NK-92 treated with Interleukin-12 subunit alpha and Interleukin-12 subunit beta, amount 100 ng/mL, for 24 hours (cell line): ENCODE measurements at regions not wholly inside any gene's neighbourhood (a gene's known extent, or its start where the extent isn't known, plus 50 kb on each side); places are given as distances from the start of the nearest gene placed in this dataset.
"Not testable (repeated sequence)": the region's sequence is repeated elsewhere in the genome, so short reads cannot be mapped to it uniquely, and the experiment has no call there.

Experiments
- DNase-seq: peaks from one replicate; lab custom pipeline; 2025; lab: John Stamatoyannopoulos, UW

DNA sequence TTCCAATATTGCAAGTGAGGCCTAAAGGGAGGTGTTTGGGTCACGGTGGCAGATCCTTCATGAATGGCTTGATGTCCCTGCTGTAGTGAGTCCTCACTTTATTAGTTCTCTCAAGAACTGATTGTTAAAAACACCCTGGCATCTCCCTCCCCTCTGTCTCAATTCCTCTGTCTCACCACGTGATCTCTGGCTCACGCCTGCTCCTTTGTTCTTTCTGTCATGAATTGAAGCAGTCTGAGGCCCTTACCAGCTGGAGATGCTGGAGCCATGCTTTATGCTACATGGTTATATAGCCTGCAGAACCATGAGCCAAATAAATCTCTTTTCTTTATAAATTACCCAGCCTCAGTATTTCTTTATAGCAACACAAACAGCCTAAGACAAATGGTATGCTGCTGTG lies 980.7 kb upstream of the GRIA3 start:
- no peak for DNase-seq

DNA sequence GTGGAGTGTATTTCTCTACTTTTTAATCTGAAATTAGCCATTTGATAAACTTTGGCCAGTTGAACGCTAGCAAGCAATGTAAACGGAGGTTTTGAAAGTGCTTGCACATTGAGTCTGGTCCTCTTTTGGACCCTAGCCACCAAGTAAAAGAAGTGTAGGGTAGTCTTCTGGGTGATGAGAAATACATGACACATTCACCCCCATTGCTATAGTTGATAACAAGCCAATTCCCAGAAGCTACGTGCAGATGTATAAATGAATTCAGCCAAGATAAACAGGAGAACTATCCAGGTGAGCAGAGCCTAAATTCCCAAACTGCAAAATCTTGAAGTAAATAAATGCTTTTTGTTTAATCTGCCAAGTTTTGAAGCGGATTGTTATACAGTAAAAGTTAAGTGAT lies 965.4 kb upstream of the GRIA3 start:
- no peak for DNase-seq

DNA sequence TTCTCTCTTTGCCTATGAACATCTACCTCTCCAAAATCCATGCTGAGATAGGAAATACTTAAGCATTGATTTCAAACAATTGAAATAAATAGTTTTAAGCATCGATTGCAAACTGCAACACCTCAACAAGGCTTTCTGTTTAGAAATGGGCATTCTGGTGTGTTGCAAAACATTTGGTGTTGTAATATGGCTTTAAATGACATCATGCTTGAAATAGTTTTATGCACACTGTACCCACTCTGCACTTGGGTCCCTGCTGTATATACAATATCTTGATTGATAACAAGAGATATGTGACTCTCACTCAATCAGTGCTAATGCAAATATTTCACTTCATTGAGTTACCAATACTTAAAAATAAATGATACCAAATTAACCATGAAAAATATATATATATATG lies 964.9 kb upstream of the GRIA3 start:
- DNase-seq: no peak

DNA sequence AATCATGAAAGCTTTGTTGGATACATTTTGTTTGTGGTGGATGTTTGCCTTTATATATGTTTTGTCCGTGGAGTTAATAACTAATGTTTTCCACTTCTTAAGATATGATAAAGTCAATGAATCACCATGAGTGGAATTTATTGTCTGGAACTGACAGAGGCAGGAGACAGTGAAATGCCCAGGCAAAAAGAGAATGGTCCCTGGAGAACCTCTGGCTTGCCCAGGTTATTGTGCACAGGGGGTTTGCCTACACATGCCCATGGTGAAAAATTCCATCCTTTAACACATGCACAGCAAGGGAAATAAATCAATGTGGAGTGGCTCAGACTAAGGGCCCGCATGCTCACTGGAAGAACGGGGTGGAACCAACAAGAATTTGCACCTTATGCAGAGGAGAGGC lies 964.3 kb upstream of the GRIA3 start:
- DNase-seq: no peak

- no peak for DNase-seq
Measured at GRCh38 chrX:122220644-122221373, 963.3 kb upstream of the GRIA3 start.

- DNase-seq: not testable (repeated sequence)
Measured at GRCh38 chrX:122221810-122222209, 962.3 kb upstream of the GRIA3 start.

- DNase-seq: not testable (repeated sequence)
Measured at GRCh38 chrX:122224137-122224536, 959.9 kb upstream of the GRIA3 start.

GRCh38 chrX:122238801-122239200 lies 945.3 kb upstream of the GRIA3 start:
- DNase-seq: no peak

DNA sequence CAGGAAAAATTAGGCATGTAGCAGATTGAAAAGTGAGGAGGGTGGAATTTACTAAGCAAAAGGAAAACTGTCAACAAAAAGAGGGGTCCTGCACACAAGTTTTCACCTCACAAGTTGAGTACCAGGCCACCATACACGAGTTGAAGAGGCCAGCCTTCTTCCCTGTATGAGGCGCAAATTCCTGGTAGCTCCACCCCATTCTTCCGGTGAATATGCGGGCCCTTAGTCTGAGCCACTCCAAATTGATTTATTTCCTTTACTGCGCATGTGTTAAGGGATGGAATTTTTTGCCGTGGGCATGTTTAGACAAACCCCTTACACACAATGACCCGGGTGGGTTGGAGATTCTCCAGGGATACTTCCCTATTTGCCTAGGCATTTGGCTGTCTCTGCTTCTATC lies 942.1 kb upstream of the GRIA3 start:
- DNase-seq: no peak

DNA sequence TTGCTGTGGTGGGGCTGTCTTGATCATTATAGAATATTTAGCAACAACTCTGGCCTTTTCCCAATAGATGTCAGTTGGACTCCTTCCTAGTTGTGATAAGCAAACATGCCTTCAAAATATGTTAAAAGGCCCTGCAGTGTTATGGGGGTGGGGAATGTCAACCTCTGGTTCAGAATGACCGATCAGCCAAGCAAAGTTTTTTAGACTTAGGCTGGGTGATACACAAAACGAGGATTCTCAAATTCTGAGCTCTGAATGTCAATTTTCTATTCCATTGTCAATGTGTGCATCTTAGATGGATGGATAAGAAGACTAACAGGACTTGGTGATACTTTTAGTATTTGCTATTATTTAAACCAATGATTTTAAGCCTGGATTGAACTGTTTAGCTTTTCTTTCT lies 940.0 kb upstream of the GRIA3 start:
- DNase-seq: no peak

DNA sequence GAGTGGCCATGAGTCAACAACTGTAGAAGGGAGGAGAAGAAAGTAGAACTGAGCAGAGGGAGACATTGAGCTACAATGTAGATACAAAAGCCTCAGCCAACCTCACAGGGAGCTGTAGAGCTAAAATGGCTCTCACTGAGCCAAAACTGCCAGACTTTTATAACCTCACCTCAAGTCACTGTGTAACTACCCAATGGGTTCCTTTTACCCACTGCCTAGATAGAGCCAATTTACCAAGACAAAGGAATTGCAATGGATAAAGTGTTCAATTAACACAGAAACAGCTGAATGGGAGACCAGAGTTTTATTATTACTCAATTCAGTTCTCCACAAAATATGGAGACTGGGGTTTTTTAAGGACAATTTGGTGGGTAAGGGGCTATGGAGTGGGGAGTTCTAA lies 938.9 kb upstream of the GRIA3 start:
- DNase-seq: no peak

- DNase-seq: no peak
Measured at GRCh38 chrX:122245943-122246342, 938.1 kb upstream of the GRIA3 start.

- DNase-seq: no peak
Measured at GRCh38 chrX:122246937-122247336, 937.1 kb upstream of the GRIA3 start.

DNA sequence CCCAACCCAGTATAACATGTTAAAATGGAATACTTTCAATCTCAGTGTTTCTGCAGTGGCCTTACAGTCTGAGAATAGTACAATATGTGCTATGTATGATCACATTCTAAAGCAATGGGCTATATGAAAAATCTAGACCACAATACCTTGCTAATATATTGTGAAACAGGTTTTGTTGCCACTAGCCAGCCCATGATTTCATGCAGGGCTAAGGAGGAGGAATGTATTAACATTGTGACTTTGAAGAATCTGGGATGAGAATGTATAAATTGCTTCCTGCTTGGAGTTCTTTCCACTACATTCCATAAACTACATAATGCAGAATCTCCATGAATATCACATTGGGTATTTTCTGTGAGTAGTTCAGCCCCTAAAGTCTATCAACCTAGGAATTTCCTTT lies 935.4 kb upstream of the GRIA3 start:
- DNase-seq: no peak

- DNase-seq: no peak
Measured at GRCh38 chrX:122252454-122252853, 931.6 kb upstream of the GRIA3 start.

DNA sequence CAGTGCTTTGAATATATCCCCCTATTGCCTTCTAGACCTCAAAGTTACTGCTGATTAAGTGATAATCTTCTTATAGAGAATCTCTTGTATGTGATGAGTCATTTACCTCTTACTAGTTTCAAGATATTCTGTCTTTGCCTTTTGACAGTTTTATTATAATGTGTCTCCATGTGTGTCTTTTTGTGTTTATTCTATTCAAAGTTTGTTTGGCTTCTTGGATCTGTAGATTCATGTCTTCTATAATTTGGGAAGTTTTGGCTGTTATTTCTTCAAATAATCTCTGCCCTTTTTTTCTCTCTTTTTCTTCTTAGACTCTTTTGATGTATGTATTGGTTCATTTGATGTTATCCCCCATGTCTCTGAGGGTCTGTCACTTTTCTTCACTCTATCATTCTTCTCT lies 915.7 kb upstream of the GRIA3 start:
- no peak for DNase-seq

GRCh38 chrX:122269243-122269781 lies 914.8 kb upstream of the GRIA3 start:
- no peak for DNase-seq

GRCh38 chrX:122270809-122271494 lies 913.1 kb upstream of the GRIA3 start:
- no peak for DNase-seq

DNA sequence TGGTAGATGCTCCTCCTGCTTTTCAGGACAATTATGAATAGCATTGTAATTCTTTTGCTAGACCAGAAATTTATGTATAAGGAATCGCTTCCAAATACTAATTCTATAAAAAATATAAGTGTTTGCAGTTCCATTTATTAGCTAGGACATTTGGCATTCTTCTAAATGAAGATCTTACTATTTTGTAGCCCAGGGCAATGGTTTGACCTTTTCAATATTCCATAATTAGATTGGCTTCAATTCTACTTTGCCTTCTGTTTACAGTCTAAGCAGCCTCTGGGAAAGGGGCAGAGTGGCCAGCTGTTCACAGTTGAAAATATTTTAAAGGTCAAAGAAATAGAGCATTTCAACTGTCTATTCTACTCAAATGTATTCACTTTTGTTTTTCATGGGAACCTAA lies 912.1 kb upstream of the GRIA3 start:
- no peak for DNase-seq

GRCh38 chrX:122279746-122280145 lies 904.3 kb upstream of the GRIA3 start:
- DNase-seq: no peak

GRCh38 chrX:122299822-122300221 lies 884.3 kb upstream of the GRIA3 start:
- not testable (repeated sequence) for DNase-seq

GRCh38 chrX:122301491-122301890 lies 882.6 kb upstream of the GRIA3 start:
- DNase-seq: no peak

DNA sequence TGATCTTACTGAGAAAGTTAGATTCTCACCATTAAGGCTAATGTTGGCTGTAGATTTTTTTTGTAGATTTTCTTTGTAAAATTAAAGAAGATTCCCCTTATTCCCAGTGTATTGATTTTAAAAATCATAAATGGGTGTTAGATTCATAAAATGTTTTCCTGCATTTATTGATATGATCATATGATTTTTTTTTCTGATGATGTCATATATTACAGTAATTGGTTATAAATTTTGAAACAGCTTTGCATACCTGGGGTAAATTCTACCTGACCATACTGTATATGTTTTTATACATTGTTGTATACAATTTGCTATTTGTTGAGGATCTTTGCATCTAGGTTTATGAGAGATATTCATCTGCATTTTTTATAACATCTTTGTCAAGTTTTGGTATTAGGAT lies 880.3 kb upstream of the GRIA3 start:
- DNase-seq: no peak

DNA sequence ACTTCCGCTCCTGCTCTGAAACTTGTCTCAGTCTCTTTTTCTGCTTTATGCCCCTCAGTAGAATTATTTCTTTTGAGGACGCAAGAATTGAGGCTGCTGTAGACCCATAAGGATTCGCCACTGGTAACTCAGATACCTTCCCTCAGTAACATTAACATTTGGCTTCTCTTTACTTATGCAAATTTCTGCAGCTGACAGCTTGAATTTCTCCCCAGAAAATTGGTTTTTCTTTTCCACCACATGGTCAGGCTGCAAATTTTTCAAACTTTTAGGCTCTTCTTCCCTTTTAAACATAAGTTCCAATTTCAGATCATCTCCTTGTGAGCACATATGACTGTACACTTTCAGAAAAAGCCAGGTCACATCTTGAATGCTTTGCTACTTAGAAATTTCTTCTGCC lies 839.3 kb upstream of the GRIA3 start:
- DNase-seq: no peak
